ENCODE measurements at regions not wholly inside any gene's neighbourhood (a gene's known extent, or its start where the extent isn't known, plus 50 kb on each side); places are given as distances from the start of the nearest gene placed in this dataset.
"Not testable (repeated sequence)": the region's sequence is repeated elsewhere in the genome, so short reads cannot be mapped to it uniquely, and the experiment has no call there.

- no peak for DNase-seq (ENCODE audit: extremely low spot score)
- ChIA-PET CTCF (no interaction called here), POLR2A (no interaction called here)
- TF ChIP-seq SUZ12 (IDR thresholded peaks at IDR 0.05) (no peak), LEF1 (IDR thresholded peaks at IDR 0.05; ENCODE audit: borderline replicate concordance) (no peak), FOXM1 (IDR thresholded peaks at IDR 0.05; ENCODE audit: borderline replicate concordance) (no peak), ARNT (IDR thresholded peaks at IDR 0.05) (no peak), FOXA1 (IDR thresholded peaks at IDR 0.05) (no peak), PKNOX1 (IDR thresholded peaks at IDR 0.05) (no peak), L3MBTL2 (conservative IDR thresholded peaks at IDR 0.05) (no peak), BHLHE40 (IDR thresholded peaks at IDR 0.05; ENCODE audit: borderline replicate concordance) (no peak), SP1 (IDR thresholded peaks at IDR 0.05) (no peak), ZNF384 (IDR thresholded peaks at IDR 0.05) (no peak), HDGF (IDR thresholded peaks at IDR 0.05; ENCODE audit: borderline replicate concordance) (no peak), CTBP1 (IDR thresholded peaks at IDR 0.05; ENCODE audit: borderline replicate concordance) (no peak), FOXK2 (IDR thresholded peaks at IDR 0.05) (no peak), ELF4 (IDR thresholded peaks at IDR 0.05) (no peak), TARDBP (IDR thresholded peaks at IDR 0.05) (no peak), NFRKB (IDR thresholded peaks at IDR 0.05) (no peak)
Measured at GRCh38 chr7:12030116-12030515, 181.0 kb upstream of the TMEM106B start.

GRCh38 chr7:12031186-12031585, 179.9 kb upstream of the TMEM106B start:
- POLR2A ChIA-PET, result no interaction called here
- TF ChIP-seq FOXM1 (IDR thresholded peaks at IDR 0.05; ENCODE audit: borderline replicate concordance) (no peak), SP1 (IDR thresholded peaks at IDR 0.05) (no peak), FOXA1 (IDR thresholded peaks at IDR 0.05) (no peak), ELF4 (IDR thresholded peaks at IDR 0.05) (no peak), FOXK2 (IDR thresholded peaks at IDR 0.05) (no peak), LEF1 (IDR thresholded peaks at IDR 0.05; ENCODE audit: borderline replicate concordance) (no peak), CTBP1 (IDR thresholded peaks at IDR 0.05; ENCODE audit: borderline replicate concordance) (no peak), SUZ12 (IDR thresholded peaks at IDR 0.05) (no peak), HDGF (IDR thresholded peaks at IDR 0.05; ENCODE audit: borderline replicate concordance) (no peak), ZNF384 (IDR thresholded peaks at IDR 0.05) (no peak), NFRKB (IDR thresholded peaks at IDR 0.05) (no peak), TARDBP (IDR thresholded peaks at IDR 0.05) (no peak), PKNOX1 (IDR thresholded peaks at IDR 0.05) (no peak)
- CTCF ChIA-PET, result no interaction called here
- no peak for DNase-seq (ENCODE audit: extremely low spot score)

GRCh38 chr7:12031638-12032037, 179.5 kb upstream of the TMEM106B start:
- TF ChIP-seq TARDBP (IDR thresholded peaks at IDR 0.05) (no peak), CTBP1 (IDR thresholded peaks at IDR 0.05; ENCODE audit: borderline replicate concordance) (no peak), PKNOX1 (IDR thresholded peaks at IDR 0.05) (no peak), L3MBTL2 (conservative IDR thresholded peaks at IDR 0.05) (no peak), NFRKB (IDR thresholded peaks at IDR 0.05) (no peak), FOXK2 (IDR thresholded peaks at IDR 0.05) (no peak), ELF4 (IDR thresholded peaks at IDR 0.05) (no peak), SUZ12 (IDR thresholded peaks at IDR 0.05) (no peak), FOXA1 (IDR thresholded peaks at IDR 0.05) (no peak), SP1 (IDR thresholded peaks at IDR 0.05) (no peak), ZNF384 (IDR thresholded peaks at IDR 0.05) (no peak), ARNT (IDR thresholded peaks at IDR 0.05) (no peak), FOXM1 (IDR thresholded peaks at IDR 0.05; ENCODE audit: borderline replicate concordance) (no peak), HDGF (IDR thresholded peaks at IDR 0.05; ENCODE audit: borderline replicate concordance) (no peak), BHLHE40 (IDR thresholded peaks at IDR 0.05; ENCODE audit: borderline replicate concordance) (no peak), LEF1 (IDR thresholded peaks at IDR 0.05; ENCODE audit: borderline replicate concordance) (no peak)
- no peak for DNase-seq (ENCODE audit: extremely low spot score)
- POLR2A ChIA-PET, result interaction anchor here (0.7 kb wide), 1 partner anchor 314 kb away, joined by 3 read pairs; no protein-coding TSS in a partner anchor
- CTCF ChIA-PET, result interaction anchor here (0.6 kb wide), 1 partner anchor 1692 kb away, joined by 3 read pairs; no protein-coding TSS in a partner anchor

GRCh38 chr7:12032146-12032545, 178.9 kb upstream of the TMEM106B start:
- ChIA-PET POLR2A (interaction anchor here (0.7 kb wide), 1 partner anchor 313 kb away, joined by 3 read pairs; no protein-coding TSS in a partner anchor), CTCF (interaction anchor here (0.6 kb wide), 1 partner anchor 1692 kb away, joined by 3 read pairs; no protein-coding TSS in a partner anchor)
- DNase-seq (ENCODE audit: extremely low spot score), result no peak
- TF ChIP-seq NFRKB (IDR thresholded peaks at IDR 0.05), result no peak
- no peak for TF ChIP-seq ARNT (IDR thresholded peaks at IDR 0.05)
- no peak for TF ChIP-seq BHLHE40 (IDR thresholded peaks at IDR 0.05; ENCODE audit: borderline replicate concordance)
- TF ChIP-seq ZNF384 (IDR thresholded peaks at IDR 0.05), result no peak
- TF ChIP-seq TARDBP (IDR thresholded peaks at IDR 0.05), result no peak
- TF ChIP-seq SP1 (IDR thresholded peaks at IDR 0.05), result no peak
- TF ChIP-seq FOXM1 (IDR thresholded peaks at IDR 0.05; ENCODE audit: borderline replicate concordance), result no peak
- no peak for TF ChIP-seq PKNOX1 (IDR thresholded peaks at IDR 0.05)
- TF ChIP-seq FOXA1 (IDR thresholded peaks at IDR 0.05), result no peak
- TF ChIP-seq HDGF (IDR thresholded peaks at IDR 0.05; ENCODE audit: borderline replicate concordance), result no peak
- no peak for TF ChIP-seq ELF4 (IDR thresholded peaks at IDR 0.05)
- no peak for TF ChIP-seq L3MBTL2 (conservative IDR thresholded peaks at IDR 0.05)
- no peak for TF ChIP-seq FOXK2 (IDR thresholded peaks at IDR 0.05)
- TF ChIP-seq LEF1 (IDR thresholded peaks at IDR 0.05; ENCODE audit: borderline replicate concordance), result no peak

GRCh38 chr7:12043457-12043856, 167.6 kb upstream of the TMEM106B start:
- DNase-seq (ENCODE audit: extremely low spot score); POLR2A ChIA-PET; CTCF ChIA-PET: not testable (repeated sequence)

GRCh38 chr7:12052211-12052610, 158.9 kb upstream of the TMEM106B start:
- no peak for DNase-seq (ENCODE audit: extremely low spot score)
- POLR2A ChIA-PET, result no interaction called here
- TF ChIP-seq LEF1 (IDR thresholded peaks at IDR 0.05; ENCODE audit: borderline replicate concordance) (no peak), NFRKB (IDR thresholded peaks at IDR 0.05) (no peak), FOXM1 (IDR thresholded peaks at IDR 0.05; ENCODE audit: borderline replicate concordance) (no peak), FOXK2 (IDR thresholded peaks at IDR 0.05) (no peak), BHLHE40 (IDR thresholded peaks at IDR 0.05; ENCODE audit: borderline replicate concordance) (no peak), TARDBP (IDR thresholded peaks at IDR 0.05) (no peak)
- CTCF ChIA-PET, result no interaction called here

All from HEK293T (cell line).